ENCODE measurements at regions not wholly inside any gene's neighbourhood (a gene's known extent, or its start where the extent isn't known, plus 50 kb on each side); places are given as distances from the start of the nearest gene placed in this dataset.

GRCh38 chr2:58970365-58970764, 729.2 kb upstream of the FANCL start:
- H2BK120ac ChIP-seq (replicated peaks; ENCODE audit: low read depth, low read length): no peak overlapping the region
- no peaks in the 10 kb centered on the region for H3K36me3 ChIP-seq (ENCODE audit: control insufficient read depth in 2 of 4, insufficient read depth in 4 of 4, low read length in 3 of 4)
- FAIRE-seq: no peak
- no peak for DNase-seq (ENCODE audit: low read depth in 1 of 2, low spot score in 2 of 2)
- no peaks in the 10 kb centered on the region for H3K27me3 ChIP-seq (replicated peaks in 1 of 4; ENCODE audit: control insufficient read depth in 3 of 4, extremely low read depth in 1 of 4, insufficient read depth in 3 of 4, low read length in 3 of 4)
- no peaks in the 10 kb centered on the region for H3K79me1 ChIP-seq (ENCODE audit: low read depth, low read length)
- no peaks in the 10 kb centered on the region for H4K20me1 ChIP-seq (replicated peaks in 1 of 2; ENCODE audit: control insufficient read depth in 1 of 2, insufficient read depth in 2 of 2, low read length in 2 of 2)
- no peak overlapping the region for H2BK12ac ChIP-seq (ENCODE audit: low read depth, low read length)
- no peak overlapping the region for H3K14ac ChIP-seq (ENCODE audit: insufficient read length)
- H3K4me1 ChIP-seq (replicated peaks in 1 of 4; ENCODE audit: control insufficient read depth in 3 of 4, insufficient read depth in 4 of 4, low read length in 3 of 4): peaks cover 0 to 22% (median 16%) of the 10 kb centered on the region in 4 experiments; a peak in 5 of 7 replicates
- no peak overlapping the region for H3K18ac ChIP-seq (ENCODE audit: extremely low read depth, low read length)
- no peak overlapping the region for H2BK15ac ChIP-seq (ENCODE audit: low read length)
- H4K5ac ChIP-seq (ENCODE audit: insufficient read length, low read depth, low read length): no peak overlapping the region
- H3K23me2 ChIP-seq (ENCODE audit: low read depth, low read length): no peaks in the 10 kb centered on the region; the same call in 1 of the 2 replicates
- no peak overlapping the region for H3K27ac ChIP-seq (ENCODE audit: low read depth, low read length)
- no peak overlapping the region for H2BK20ac ChIP-seq (ENCODE audit: low read length)
- no peak overlapping the region for H4K8ac ChIP-seq (ENCODE audit: extremely low read depth, insufficient read depth, low read length)
- no peak overlapping the region for H2AK5ac ChIP-seq (ENCODE audit: low read depth, low read length)
- H3K9ac ChIP-seq (replicated peaks in 1 of 4; ENCODE audit: extremely low read depth in 1 of 4, low read depth in 3 of 4, low read length in 3 of 4): no peak overlapping the region
- no peak overlapping the region for H2BK5ac ChIP-seq (ENCODE audit: low read depth, low read length)
- H3K4ac ChIP-seq (replicated peaks; ENCODE audit: insufficient read length, low read depth, low read length): no peak overlapping the region
- H3K23ac ChIP-seq (ENCODE audit: insufficient read length): no peak overlapping the region
- H3K56ac ChIP-seq (replicated peaks; ENCODE audit: insufficient read length, low read depth, low read length): no peak overlapping the region
- H2AFZ ChIP-seq (ENCODE audit: low read length): no peak overlapping the region
- CTCF ChIA-PET (ENCODE audit: partially characterized antibody): no interaction called here
- 72% methylated on average over 4 of the region's 4 CpGs; no CpG with 5 or more reads in 1 of the 2 experiments for WGBS, 2 experiments (ENCODE audit: extremely low coverage in 1 of 2, insufficient coverage in 1 of 2, insufficient read length in 1 of 2, insufficient replicate concordance in 2 of 2, low coverage in 1 of 2, low lambda C conversion rate in 2 of 2, missing lambda C conversion rate in 1 of 2)
- POLR2A ChIA-PET (ENCODE audit: partially characterized antibody): no interaction called here
- H3K79me2 ChIP-seq (ENCODE audit: control insufficient read depth in 1 of 2, insufficient read depth in 2 of 2, low read length in 2 of 2): no peaks in the 10 kb centered on the region
- no peak overlapping the region for H3K4me3 ChIP-seq (ENCODE audit: extremely low read depth in 1 of 4, insufficient read depth in 2 of 4, low read depth in 3 of 4, low read length in 4 of 4)
- no peak overlapping the region for H3K4me2 ChIP-seq (ENCODE audit: insufficient read depth in 1 of 2, low read depth in 2 of 2, low read length in 2 of 2)
- H3K9me3 ChIP-seq (ENCODE audit: insufficient read depth in 2 of 2, low read depth in 1 of 2, low read length in 1 of 2): no peaks in the 10 kb centered on the region
- no peak overlapping the region for H4K91ac ChIP-seq (replicated peaks; ENCODE audit: insufficient read length, low read length)
- TF ChIP-seq TBP (IDR thresholded peaks at IDR 0.05; ENCODE audit: low read depth, low read length) (no peak), TAF1 (IDR thresholded peaks at IDR 0.05; ENCODE audit: low read depth, low read length) (no peak), EP300 (IDR thresholded peaks at IDR 0.05; ENCODE audit: borderline replicate concordance in 1 of 2, low read depth in 2 of 2, low read length in 2 of 2) (no peak), USF2 (IDR thresholded peaks at IDR 0.05; ENCODE audit: low read length) (no peak), JUN (IDR thresholded peaks at IDR 0.05; ENCODE audit: low read depth, low read length) (no peak), NRF1 (IDR thresholded peaks at IDR 0.05; ENCODE audit: low read depth, low read length) (no peak), ATF2 (IDR thresholded peaks at IDR 0.05; ENCODE audit: low read length) (no peak), ASH2L (IDR thresholded peaks at IDR 0.05; ENCODE audit: low read length) (no peak), TEAD4 (IDR thresholded peaks at IDR 0.05; ENCODE audit: low read depth, low read length) (no peak), POU5F1 (IDR thresholded peaks at IDR 0.05; ENCODE audit: low read depth, low read length) (no peak), CTBP2 (IDR thresholded peaks at IDR 0.05; ENCODE audit: borderline replicate concordance, insufficient read depth, insufficient read length, low read length) (no peak), SAP30 (IDR thresholded peaks at IDR 0.05; ENCODE audit: insufficient read depth, insufficient replicate concordance, low read length) (no peak)
